H1 (cell line): ENCODE measurements at regions not wholly inside any gene's neighbourhood (a gene's known extent, or its start where the extent isn't known, plus 50 kb on each side); places are given as distances from the start of the nearest gene placed in this dataset.

Experiments
- CTCF ChIA-PET: fragments of 300-600 bp; sonication (Branson Sonifier 250); formaldehyde crosslinking; loops from one replicate; lab custom pipeline; 2021; ENCODE audit not compliant: partially characterized antibody; lab: Charles Lee
- POLR2A ChIA-PET: fragments of 300-600 bp; sonication (Branson Sonifier 250); formaldehyde crosslinking; loops from one replicate; lab custom pipeline; 2021; ENCODE audit warnings: inconsistent platforms; ENCODE audit not compliant: partially characterized antibody; lab: Charles Lee
- DNase-seq, 2 experiments: peaks; one replicate each; pipeline versions ENCODE4 v3.0.0 to v3.0.0-alpha.2; 2010 to 2022; ENCODE audit warnings: low spot score in 2 of 2, low read depth in 1 of 2, mixed read lengths in 1 of 2
- FAIRE-seq: peaks from 2 replicates; lab custom pipeline; 2011; peaks lifted over from hg19 to GRCh38; lab: Jason Lieb, UNC
- H2AFZ ChIP-seq: 2 replicates; pipeline ENCODE4 v1.8.1; 2012; ENCODE audit warnings: low read length, inconsistent platforms
- H2AK5ac ChIP-seq: 2 replicates; pipeline ENCODE4 v1.6.1; 2013; ENCODE audit warnings: low read depth, low read length
- H2BK120ac ChIP-seq: replicated peaks from 2 replicates; pipeline ENCODE3; 2013; ENCODE audit warnings: low read depth, low read length, inconsistent platforms
- H2BK12ac ChIP-seq: 2 replicates; pipeline ENCODE4 v1.6.1; 2013; ENCODE audit warnings: low read depth, low read length
- H2BK15ac ChIP-seq: 2 replicates; pipeline ENCODE4 v1.6.1; 2013; ENCODE audit warnings: low read length
- H2BK20ac ChIP-seq: 2 replicates; pipeline ENCODE4 v1.6.1; 2013; ENCODE audit warnings: low read length
- H2BK5ac ChIP-seq: 2 replicates; pipeline ENCODE4 v1.6.1; 2013; ENCODE audit warnings: low read depth, low read length
- H3K14ac ChIP-seq: 2 replicates; pipeline ENCODE4 v1.6.1; 2013; ENCODE audit warnings: inconsistent platforms; ENCODE audit not compliant: insufficient read length
- H3K18ac ChIP-seq: 2 replicates; pipeline ENCODE4 v1.6.1; 2013; ENCODE audit warnings: low read length; ENCODE audit errors: extremely low read depth
- H3K23ac ChIP-seq: 2 replicates; pipeline ENCODE4 v1.6.1; 2013; ENCODE audit warnings: inconsistent platforms; ENCODE audit not compliant: insufficient read length
- H3K23me2 ChIP-seq: 2 replicates; pipeline ENCODE4 v1.6.1; 2013; ENCODE audit warnings: low read depth, low read length
- H3K27ac ChIP-seq: 2 replicates; pipeline ENCODE4 v1.6.1; 2011; ENCODE audit warnings: low read depth, low read length, inconsistent platforms
- H3K27me3 ChIP-seq, 4 experiments: replicated peaks in 1 of 4; 1 replicate in 1 of 4; 2 replicates in 3 of 4; pipeline versions ENCODE4 v1.6.1 to v1.8.1; 2011 to 2013; ENCODE audit warnings: low read length in 3 of 4, mild to moderate bottlenecking in 3 of 4, inconsistent platforms in 2 of 4, mixed read lengths in 2 of 4, moderate library complexity in 1 of 4; ENCODE audit not compliant: control insufficient read depth in 3 of 4, insufficient read depth in 3 of 4; ENCODE audit errors: extremely low read depth in 1 of 4
- H3K36me3 ChIP-seq, 4 experiments: 2 replicates each; pipeline versions ENCODE4 v1.6.1 to v1.8.1; 2011 to 2013; ENCODE audit warnings: mild to moderate bottlenecking in 4 of 4, low read length in 3 of 4, moderate library complexity in 2 of 4, control low read depth in 1 of 4, inconsistent platforms in 1 of 4; ENCODE audit not compliant: insufficient read depth in 4 of 4, control insufficient read depth in 2 of 4
- H3K4ac ChIP-seq: replicated peaks from 2 replicates; pipeline ENCODE3; 2013; ENCODE audit warnings: low read length, low read depth, mixed read lengths, inconsistent platforms; ENCODE audit not compliant: insufficient read length
- H3K4me1 ChIP-seq, 4 experiments: replicated peaks in 1 of 4; 1 replicate in 1 of 4; 2 replicates in 3 of 4; pipeline versions ENCODE4 v1.6.1 to v1.8.1; 2011 to 2013; ENCODE audit warnings: low read length in 3 of 4, inconsistent platforms in 2 of 4, mixed read lengths in 1 of 4; ENCODE audit not compliant: insufficient read depth in 4 of 4, control insufficient read depth in 3 of 4
- H3K4me2 ChIP-seq, 2 experiments: 2 replicates each; pipeline versions ENCODE4 v1.6.1 to v1.8.1; 2011 to 2013; ENCODE audit warnings: low read depth in 2 of 2, low read length in 2 of 2, control low read depth in 1 of 2, inconsistent platforms in 1 of 2, mild to moderate bottlenecking in 1 of 2; ENCODE audit not compliant: insufficient read depth in 1 of 2
- H3K4me3 ChIP-seq, 4 experiments: fragments of 200-600, 300-600 bp in 1 of 4; sonication (generic), shearing (Covaris generic), sonication (Bioruptor Twin) in 1 of 4; 2 replicates each; pipeline versions ENCODE4 v1.5.1 to v1.8.1; 2011 to 2016; ENCODE audit warnings: low read length in 4 of 4, low read depth in 3 of 4, control low read depth in 2 of 4, inconsistent platforms in 2 of 4, mild to moderate bottlenecking in 2 of 4, mixed read lengths in 1 of 4, moderate library complexity in 1 of 4; ENCODE audit not compliant: insufficient read depth in 2 of 4; ENCODE audit errors: extremely low read depth in 1 of 4
- H3K56ac ChIP-seq: replicated peaks from 2 replicates; pipeline ENCODE3; 2013; ENCODE audit warnings: low read depth, mild to moderate bottlenecking, mixed read lengths, low read length, inconsistent platforms; ENCODE audit not compliant: insufficient read length
- H3K79me1 ChIP-seq: 2 replicates; pipeline ENCODE4 v1.6.1; 2013; ENCODE audit warnings: low read depth, low read length, control low read depth
- H3K79me2 ChIP-seq, 2 experiments: 2 replicates each; pipeline versions ENCODE4 v1.6.1 to v1.8.1; 2012 to 2013; ENCODE audit warnings: low read length in 2 of 2, mild to moderate bottlenecking in 2 of 2, inconsistent platforms in 1 of 2; ENCODE audit not compliant: insufficient read depth in 2 of 2, control insufficient read depth in 1 of 2
- H3K9ac ChIP-seq, 4 experiments: replicated peaks in 1 of 4; 1 replicate in 1 of 4; 2 replicates in 3 of 4; pipeline versions ENCODE4 v1.6.1 to v1.8.1; 2011 to 2013; ENCODE audit warnings: low read depth in 3 of 4, low read length in 3 of 4, control low read depth in 2 of 4, mild to moderate bottlenecking in 2 of 4, moderate library complexity in 2 of 4, inconsistent platforms in 1 of 4; ENCODE audit errors: extremely low read depth in 1 of 4
- H3K9me3 ChIP-seq, 2 experiments: 2 replicates each; pipeline versions ENCODE4 v1.6.1 to v1.8.1; 2012 to 2013; ENCODE audit warnings: mild to moderate bottlenecking in 2 of 2, moderate library complexity in 2 of 2, control low read depth in 1 of 2, inconsistent platforms in 1 of 2, low read depth in 1 of 2, low read length in 1 of 2, mixed read lengths in 1 of 2; ENCODE audit not compliant: insufficient read depth in 2 of 2
- H4K20me1 ChIP-seq, 2 experiments: replicated peaks in 1 of 2; 2 replicates each; pipeline versions ENCODE3 to v1.8.1; 2011 to 2013; ENCODE audit warnings: inconsistent platforms in 2 of 2, low read length in 2 of 2, mild to moderate bottlenecking in 1 of 2; ENCODE audit not compliant: insufficient read depth in 2 of 2, control insufficient read depth in 1 of 2
- H4K5ac ChIP-seq: 2 replicates; pipeline ENCODE4 v1.6.1; 2013; ENCODE audit warnings: low read length, low read depth, mixed read lengths, inconsistent platforms; ENCODE audit not compliant: insufficient read length
- H4K8ac ChIP-seq: 2 replicates; pipeline ENCODE4 v1.8.0; 2013; ENCODE audit warnings: mild to moderate bottlenecking, moderate library complexity, low read length, inconsistent platforms; ENCODE audit not compliant: insufficient read depth; ENCODE audit errors: extremely low read depth
- H4K91ac ChIP-seq: replicated peaks from 2 replicates; pipeline ENCODE3; 2013; ENCODE audit warnings: low read length, mixed read lengths, inconsistent platforms; ENCODE audit not compliant: insufficient read length
- ATF2 ChIP-seq: IDR thresholded peaks from 2 replicates; pipeline ENCODE4 v1.6.1; 2012; ENCODE audit warnings: low read length, inconsistent platforms
- BRCA1 ChIP-seq: IDR thresholded peaks from 2 replicates; pipeline ENCODE4 v1.6.1; 2012; ENCODE audit warnings: low read depth, low read length, improper control_type of control experiment
- CHD1 ChIP-seq: IDR thresholded peaks from 2 replicates; pipeline ENCODE4 v1.6.1; 2012; ENCODE audit warnings: low read depth, low read length, improper control_type of control experiment
- CREB1 ChIP-seq: IDR thresholded peaks from 2 replicates; pipeline ENCODE4 v1.6.1; 2012; ENCODE audit warnings: inconsistent platforms
- E2F6 ChIP-seq: IDR thresholded peaks from 2 replicates; pipeline ENCODE4 v1.6.1; 2012; ENCODE audit warnings: inconsistent platforms
- FOSL1 ChIP-seq: IDR thresholded peaks from 2 replicates; pipeline ENCODE4 v1.6.1; 2011; ENCODE audit warnings: mild to moderate bottlenecking, low read depth, low read length, moderate library complexity; ENCODE audit not compliant: insufficient read depth
- GABPA ChIP-seq: IDR thresholded peaks from 2 replicates; pipeline ENCODE4 v1.6.1; 2011; ENCODE audit warnings: mild to moderate bottlenecking, low read length, moderate library complexity, borderline replicate concordance; ENCODE audit not compliant: insufficient read depth
- JUN ChIP-seq: IDR thresholded peaks from 2 replicates; pipeline ENCODE4 v1.6.1; 2011; ENCODE audit warnings: low read depth, mild to moderate bottlenecking, improper control_type of control experiment, low read length
- KDM4A ChIP-seq: IDR thresholded peaks from one replicate; pipeline ENCODE4 v1.7.1; 2012; ENCODE audit warnings: low read depth, mild to moderate bottlenecking, moderate library complexity, low read length, inconsistent platforms; ENCODE audit not compliant: severe bottlenecking
- PHF8 ChIP-seq: fragments of 200-600 bp; sonication (generic); conservative IDR thresholded peaks from 2 replicates; pipeline ENCODE4 v1.7.1; 2012; ENCODE audit warnings: low read depth, mild to moderate bottlenecking, inconsistent platforms, low read length, moderate library complexity
- SP4 ChIP-seq: IDR thresholded peaks from 2 replicates; pipeline ENCODE4 v1.6.1; 2012; ENCODE audit warnings: low read length, inconsistent platforms
- TCF12 ChIP-seq: IDR thresholded peaks from 2 replicates; pipeline ENCODE4 v1.6.1; 2011; ENCODE audit warnings: low read depth, mild to moderate bottlenecking, low read length
- YY1 ChIP-seq: IDR thresholded peaks from 2 replicates; pipeline ENCODE4 v1.6.1; 2011; ENCODE audit warnings: low read depth, mild to moderate bottlenecking, low read length
- ZNF274 ChIP-seq: IDR thresholded peaks from 2 replicates; pipeline ENCODE4 v1.7.0; 2012; ENCODE audit warnings: low read length, borderline replicate concordance; ENCODE audit errors: extremely low read depth
- WGBS, 2 experiments: shearing (Covaris generic) in 1 of 2; methylation state at CpG; one replicate each; pipeline versions ENCODE4 v1.1.6 to v1.1.7; 2013 to 2015; ENCODE audit warnings: low lambda C conversion rate in 2 of 2, mixed read lengths in 2 of 2, inconsistent platforms in 1 of 2, low coverage in 1 of 2, missing lambda C conversion rate in 1 of 2; ENCODE audit not compliant: insufficient replicate concordance in 2 of 2, insufficient coverage in 1 of 2, insufficient read length in 1 of 2; ENCODE audit errors: extremely low coverage in 1 of 2, missing lambda C conversion rate in 1 of 2; 5-methylcytosine and 5-hydroxymethylcytosine counted together

GRCh38 chr6:139744891-139745290, 370.4 kb upstream of the CITED2 start:
- Histone ChIP-seq H3K14ac (no peak overlapping the region), H3K79me1 (no peaks in the 10 kb centered on the region), H3K4me2 (no peak overlapping the region), H2AK5ac (no peak overlapping the region), H3K56ac (no peak overlapping the region), H2BK15ac (no peak overlapping the region), H4K20me1 (no peaks in the 10 kb centered on the region), H2AFZ (no peak overlapping the region), H3K4me3 (no peak overlapping the region), H3K23me2 (no peaks in the 10 kb centered on the region), H3K27me3 (no peaks in the 10 kb centered on the region; a peak in 1 of 7 replicates), H3K18ac (no peak overlapping the region), H4K8ac (no peak overlapping the region), H3K27ac (no peak overlapping the region), H3K4me1 (no peaks in the 10 kb centered on the region), H3K9ac (no peak overlapping the region), H3K4ac (no peak overlapping the region), H3K23ac (no peak overlapping the region), H2BK5ac (no peak overlapping the region), H3K79me2 (no peaks in the 10 kb centered on the region), H2BK20ac (no peak overlapping the region), H2BK12ac (no peak overlapping the region), H3K36me3 (no peaks in the 10 kb centered on the region), H4K91ac (no peak overlapping the region), H3K9me3 (no peaks in the 10 kb centered on the region), H2BK120ac (no peak overlapping the region), H4K5ac (no peak overlapping the region)
- FAIRE-seq (no peak), DNase-seq (no peak)
- POLR2A ChIA-PET, result no interaction called here
- no peak for TF ChIP-seq JUN
- no peak for TF ChIP-seq YY1
- TF ChIP-seq SP4, result no peak
- no peak for TF ChIP-seq BRCA1
- no peak for TF ChIP-seq TCF12
- TF ChIP-seq ATF2, result no peak
- no peak for TF ChIP-seq E2F6
- TF ChIP-seq CREB1, result no peak
- TF ChIP-seq ZNF274, result no peak
- no peak for TF ChIP-seq GABPA
- no peak for TF ChIP-seq CHD1
- no peak for TF ChIP-seq KDM4A
- no peak for TF ChIP-seq FOSL1
- TF ChIP-seq PHF8, result no peak
- CTCF ChIA-PET, result no interaction called here
- WGBS, 2 experiments, result 90% methylated on average over 4 of the region's 4 CpGs; no CpG with 5 or more reads in 1 of the 2 experiments
